ENCODE measurements at regions not wholly inside any gene's neighbourhood (a gene's known extent, or its start where the extent isn't known, plus 50 kb on each side); places are given as distances from the start of the nearest gene placed in this dataset.

DNA sequence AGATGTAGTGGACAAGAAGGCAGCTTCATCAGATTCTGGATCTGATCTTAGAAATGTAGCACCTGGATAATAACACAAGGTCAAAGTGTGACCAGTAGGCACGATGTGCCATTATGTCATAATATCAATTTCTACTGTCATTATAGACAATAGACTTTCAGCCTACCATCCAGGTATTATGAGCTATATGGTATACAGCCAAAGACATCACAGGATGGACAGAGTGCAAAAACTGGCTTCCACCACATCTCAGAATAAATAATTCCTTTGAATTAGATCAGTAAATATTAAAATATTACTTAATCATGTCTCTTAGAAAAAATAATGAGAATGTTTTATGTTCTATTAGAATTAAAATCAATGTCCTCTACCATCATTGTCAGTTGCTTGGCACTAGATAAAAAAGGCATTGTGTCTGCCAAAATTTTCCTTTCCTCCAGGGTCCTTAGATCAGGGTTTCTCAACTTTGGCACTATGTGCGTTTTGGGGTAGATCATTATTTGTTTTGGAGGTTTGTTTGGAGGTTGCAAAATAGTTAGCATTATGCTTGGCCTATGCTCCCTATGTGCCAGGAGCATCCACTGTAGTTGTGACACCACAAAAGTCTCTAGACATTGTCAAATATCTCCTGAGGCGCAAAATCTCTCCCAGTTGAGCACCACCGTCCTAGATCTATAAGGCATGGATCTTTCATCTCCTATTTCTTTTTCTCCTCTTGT is 86.7 kb upstream of the NRIP1 start:
- no peak for DNase-seq (ENCODE audit: low read depth in 2 of 2)

GRCh38 chr21:15152591-15152990 is 87.8 kb upstream of the NRIP1 start:
- no peak for DNase-seq (ENCODE audit: low read depth in 2 of 2)

- no peak for DNase-seq (ENCODE audit: low read depth in 2 of 2)
These were observed 94.7 kb upstream of the NRIP1 start for GRCh38 chr21:15159382-15160020.

- DNase-seq (ENCODE audit: low read depth in 2 of 2), result no peak
These were observed 95.3 kb upstream of the NRIP1 start for GRCh38 chr21:15160136-15160535.

DNA sequence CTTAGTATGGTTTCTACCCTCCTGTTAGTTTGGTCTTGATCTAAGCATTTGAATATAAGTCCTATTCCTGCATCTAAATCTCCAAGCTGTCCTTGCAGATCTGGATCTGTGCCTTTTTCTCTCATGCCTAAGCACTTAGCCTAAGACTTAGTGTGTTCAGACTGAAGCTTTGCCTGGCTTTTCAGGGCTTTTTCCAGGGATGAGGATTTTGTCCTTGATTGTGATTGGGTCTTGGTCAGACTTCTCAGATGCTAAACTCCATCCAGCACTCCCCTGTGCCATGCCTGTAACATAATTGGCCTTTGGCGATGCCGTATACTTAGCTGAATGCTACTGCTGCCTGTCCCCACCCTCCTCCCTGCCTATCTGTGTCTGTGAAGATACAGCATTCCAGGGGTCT is 98.1 kb upstream of the NRIP1 start:
- no peak for DNase-seq (ENCODE audit: low read depth in 2 of 2)

GRCh38 chr21:15164273-15164672 is 99.5 kb upstream of the NRIP1 start:
- DNase-seq (ENCODE audit: low read depth in 2 of 2), result no peak

GRCh38 chr21:15164678-15165303 is 100.0 kb upstream of the NRIP1 start:
- no peak for DNase-seq (ENCODE audit: low read depth in 2 of 2)

- no peak for DNase-seq (ENCODE audit: low read depth in 2 of 2)
These were observed 105.8 kb upstream of the NRIP1 start for GRCh38 chr21:15170614-15171013.

GRCh38 chr21:15171546-15171945 is 106.7 kb upstream of the NRIP1 start:
- DNase-seq (ENCODE audit: low read depth in 2 of 2), result no peak

DNA sequence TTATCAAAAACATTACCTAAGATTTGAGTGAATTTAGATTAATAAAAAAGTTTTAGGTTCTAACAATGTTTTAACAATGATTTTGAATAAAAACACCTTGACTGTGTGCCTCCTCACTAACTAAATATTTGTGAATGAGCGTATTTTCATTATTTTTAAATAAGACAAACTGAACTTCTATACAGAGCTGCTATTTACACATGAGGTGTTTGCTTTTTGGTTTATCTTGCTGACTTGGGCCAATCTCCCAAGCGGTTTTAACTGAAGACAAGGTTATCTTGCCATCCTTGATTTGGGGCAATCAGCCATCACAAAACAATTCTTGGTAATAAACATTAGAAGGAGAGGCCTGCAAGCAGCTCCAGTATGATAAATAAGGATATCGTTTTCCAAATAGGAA is 108.2 kb upstream of the NRIP1 start:
- DNase-seq (ENCODE audit: low read depth in 2 of 2), result no peak

GRCh38 chr21:15174923-15175322 is 110.1 kb upstream of the NRIP1 start:
- DNase-seq (ENCODE audit: low read depth in 2 of 2), result no peak

- DNase-seq (ENCODE audit: low read depth in 2 of 2), result no peak
These were observed 117.9 kb upstream of the NRIP1 start for GRCh38 chr21:15182731-15183130.

DNA sequence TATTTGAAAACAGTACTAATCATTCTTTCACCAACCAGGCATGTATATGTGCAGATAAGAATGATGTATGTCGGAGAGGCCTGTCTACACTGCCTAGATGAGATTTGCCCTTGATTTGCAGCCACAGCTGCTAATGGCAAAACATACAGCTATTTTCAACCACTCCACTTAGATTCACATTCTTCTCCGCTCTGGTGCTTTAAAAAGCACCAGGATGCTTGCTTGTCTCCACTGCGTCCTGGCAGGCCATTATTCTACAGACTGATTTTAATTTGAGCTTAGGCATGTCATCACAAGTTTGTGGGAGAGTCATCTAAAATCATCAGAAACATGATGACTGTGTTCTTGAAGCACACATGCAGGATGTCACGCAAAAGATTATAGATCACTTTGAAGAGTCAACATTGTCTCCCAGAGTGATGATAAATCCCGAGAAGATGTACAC is 119.0 kb upstream of the NRIP1 start:
- DNase-seq (ENCODE audit: low read depth in 2 of 2), result no peak

DNA sequence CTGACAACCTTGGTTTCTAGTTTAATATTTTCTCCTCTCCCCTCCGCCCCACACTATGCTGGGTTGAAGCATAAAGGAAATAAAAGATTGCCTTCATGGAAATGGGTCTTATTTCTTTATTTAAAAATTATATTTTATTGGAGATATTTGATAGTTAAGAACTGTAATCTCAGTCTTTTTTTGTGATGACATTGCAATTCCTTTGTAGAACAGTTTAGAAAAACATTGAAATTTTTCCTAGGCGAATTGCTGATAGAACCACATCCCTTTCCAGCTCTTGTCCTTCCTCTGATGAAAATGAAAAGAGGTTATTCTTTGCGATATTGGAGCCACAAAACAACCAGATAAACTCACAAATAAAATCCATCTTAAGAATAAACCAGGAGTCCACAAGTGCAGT is 125.6 kb upstream of the NRIP1 start:
- no peak for DNase-seq (ENCODE audit: low read depth in 2 of 2)

DNA sequence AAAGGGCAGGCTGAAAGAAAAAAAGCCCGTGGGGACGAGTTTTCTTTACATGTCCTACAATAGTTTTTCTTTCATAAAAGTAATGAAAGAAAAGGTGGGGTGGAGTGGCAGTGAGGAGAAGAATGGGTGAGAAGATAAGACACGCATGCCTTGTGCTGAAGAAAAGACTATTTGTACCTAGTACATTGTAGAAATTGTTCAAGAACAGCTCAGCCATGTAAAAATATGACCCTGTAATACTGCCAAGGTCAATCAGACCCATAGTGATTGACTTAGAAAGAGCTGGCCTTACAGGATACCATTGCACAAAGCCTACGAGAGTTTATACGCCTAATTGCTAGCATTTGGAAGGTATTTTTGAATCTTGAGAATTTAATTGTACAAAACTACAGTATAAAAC is 126.0 kb upstream of the NRIP1 start:
- DNase-seq (ENCODE audit: low read depth in 2 of 2), result no peak

GRCh38 chr21:15191342-15191741 is 126.5 kb upstream of the NRIP1 start:
- DNase-seq (ENCODE audit: low read depth in 2 of 2), result no peak

- no peak for DNase-seq (ENCODE audit: low read depth in 2 of 2)
These were observed 127.4 kb upstream of the NRIP1 start for GRCh38 chr21:15192243-15192642.

GRCh38 chr21:15193937-15194336 is 129.1 kb upstream of the NRIP1 start:
- DNase-seq (ENCODE audit: low read depth in 2 of 2), result no peak

DNA sequence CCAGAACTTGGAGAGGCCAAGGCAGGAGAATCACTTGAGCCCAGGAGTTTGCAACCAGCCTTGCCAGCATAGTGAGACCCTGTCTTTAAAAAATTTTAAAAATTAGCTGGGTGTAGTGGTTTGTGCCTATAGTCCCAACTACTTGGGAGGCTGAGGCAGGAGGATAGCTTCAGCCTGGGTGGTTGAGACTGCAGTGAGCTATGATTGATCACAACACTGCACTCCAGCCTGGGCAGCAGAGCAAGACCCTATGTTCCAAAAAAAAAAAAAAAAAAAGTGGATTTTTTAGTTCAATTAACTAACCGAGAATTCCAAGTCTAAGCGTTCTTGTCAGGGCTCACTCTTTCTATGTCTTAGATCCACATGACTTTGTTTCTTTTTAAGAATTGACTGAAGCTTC is 130.3 kb upstream of the NRIP1 start:
- DNase-seq (ENCODE audit: low read depth in 2 of 2), result no peak

- DNase-seq (ENCODE audit: low read depth in 2 of 2), result no peak
These were observed 131.0 kb upstream of the NRIP1 start for GRCh38 chr21:15195768-15196167.

DNA sequence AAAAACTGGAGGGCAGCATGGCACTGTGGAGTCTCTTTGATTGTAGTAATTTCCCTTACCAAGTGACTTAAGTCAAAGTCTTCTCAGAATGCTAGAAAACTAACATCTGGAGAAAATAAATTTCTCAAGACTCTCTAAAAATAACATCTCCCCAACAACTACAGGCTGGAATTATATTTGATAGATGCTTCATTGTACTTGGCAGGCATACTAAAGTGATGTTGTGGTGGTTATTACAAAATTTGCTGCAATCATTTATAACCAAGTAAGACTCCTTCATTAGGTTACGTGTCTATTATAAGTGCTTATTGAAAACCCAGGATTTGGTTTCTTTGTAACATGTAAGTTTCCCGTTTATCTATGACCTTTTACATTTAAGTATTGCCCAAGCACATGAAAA is 132.9 kb upstream of the NRIP1 start:
- no peak for DNase-seq (ENCODE audit: low read depth in 2 of 2)

DNA sequence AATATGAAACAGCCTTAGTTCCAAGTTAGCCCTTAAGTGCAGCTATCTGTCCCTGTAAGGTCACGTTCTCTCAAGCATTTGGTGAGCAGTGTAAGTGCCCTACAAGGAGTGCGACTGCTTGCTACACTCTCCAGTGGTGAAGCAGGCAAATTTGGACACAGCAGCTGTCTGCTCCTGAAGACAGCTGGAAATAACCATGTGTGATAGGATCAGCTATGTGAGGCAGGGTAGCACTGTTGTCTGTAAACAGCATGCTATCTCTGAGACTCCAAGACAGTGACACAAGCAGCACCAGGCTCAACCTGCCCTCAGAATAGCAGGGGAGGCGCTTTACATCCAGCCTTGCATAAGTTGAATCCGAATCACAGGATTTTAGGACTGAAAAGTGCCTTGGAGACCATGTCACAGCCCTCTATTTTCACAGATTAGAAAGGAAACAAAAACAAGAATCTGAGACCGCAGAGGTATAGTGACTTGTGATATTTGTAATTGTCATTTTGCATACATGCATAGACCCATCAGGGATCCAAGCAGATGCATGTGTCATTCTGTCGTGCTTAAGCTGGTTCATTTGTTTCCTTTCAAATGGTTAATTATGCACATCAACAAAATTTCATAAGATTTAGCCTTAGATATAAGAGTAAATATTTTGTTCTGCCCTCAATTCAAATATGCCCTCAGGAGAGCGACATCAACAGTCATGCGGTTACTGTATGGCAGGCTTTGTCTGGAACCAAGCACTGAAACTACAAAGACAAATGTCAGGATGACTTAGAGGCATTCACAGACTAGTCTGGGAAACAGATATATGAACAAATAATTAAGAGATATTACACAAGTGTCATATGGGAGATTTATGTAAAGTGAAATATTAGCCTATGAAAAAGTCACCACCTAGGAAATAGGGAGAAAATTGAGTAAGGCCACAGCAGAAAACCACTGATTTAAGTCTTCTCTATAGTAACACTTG is 134.9 kb upstream of the NRIP1 start:
- no peak for DNase-seq (ENCODE audit: low read depth in 2 of 2)
